ENCODE measurements at regions not wholly inside any gene's neighbourhood (a gene's known extent, or its start where the extent isn't known, plus 50 kb on each side); places are given as distances from the start of the nearest gene placed in this dataset.
"Not testable (repeated sequence)": the region's sequence is repeated elsewhere in the genome, so short reads cannot be mapped to it uniquely, and the experiment has no call there.

- TF ChIP-seq POLR2AphosphoS5 (IDR thresholded peaks at IDR 0.05; ENCODE audit: low read depth, low read length) (no peak), POU2F2 (IDR thresholded peaks at IDR 0.05; ENCODE audit: low read depth, low read length) (no peak), SPI1 (IDR thresholded peaks at IDR 0.05; ENCODE audit: low read depth, low read length) (no peak), PAX5 (IDR thresholded peaks at IDR 0.05; ENCODE audit: insufficient read depth, low read length, severe bottlenecking) (no peak), TAF1 (IDR thresholded peaks at IDR 0.05; ENCODE audit: low read depth, low read length) (no peak), POLR2A (IDR thresholded peaks at IDR 0.05; ENCODE audit: low read depth, low read length) (no peak)
- no peak for DNase-seq (ENCODE audit: insufficient read length, low spot score)
- no peak for FAIRE-seq
These were observed 658.3 kb upstream of the PITX2 start for GRCh38 chr4:111281219-111281618.

GRCh38 chr4:111282035-111282434 lies 659.2 kb upstream of the PITX2 start:
- FAIRE-seq: no peak
- no peak for TF ChIP-seq POLR2A (IDR thresholded peaks at IDR 0.05; ENCODE audit: low read depth, low read length)
- DNase-seq (ENCODE audit: insufficient read length, low spot score): no peak

GRCh38 chr4:111283066-111283677 lies 660.3 kb upstream of the PITX2 start:
- TF ChIP-seq POU2F2 (IDR thresholded peaks at IDR 0.05; ENCODE audit: low read depth, low read length) (no peak), SPI1 (IDR thresholded peaks at IDR 0.05; ENCODE audit: low read depth, low read length) (no peak), TAF1 (IDR thresholded peaks at IDR 0.05; ENCODE audit: low read depth, low read length) (no peak), PAX5 (IDR thresholded peaks at IDR 0.05; ENCODE audit: insufficient read depth, low read length, severe bottlenecking) (no peak)
- FAIRE-seq (no peak), DNase-seq (ENCODE audit: insufficient read length, low spot score) (peak; percentile 6)

- no peak for TF ChIP-seq TAF1 (IDR thresholded peaks at IDR 0.05; ENCODE audit: low read depth, low read length)
- no peak for TF ChIP-seq POLR2AphosphoS5 (IDR thresholded peaks at IDR 0.05; ENCODE audit: low read depth, low read length)
- no peak for TF ChIP-seq PAX5 (IDR thresholded peaks at IDR 0.05; ENCODE audit: insufficient read depth, low read length, severe bottlenecking)
- TF ChIP-seq POLR2A (IDR thresholded peaks at IDR 0.05; ENCODE audit: low read depth, low read length): no peak
- TF ChIP-seq POU2F2 (IDR thresholded peaks at IDR 0.05; ENCODE audit: low read depth, low read length): no peak
- TF ChIP-seq SPI1 (IDR thresholded peaks at IDR 0.05; ENCODE audit: low read depth, low read length): no peak
- FAIRE-seq: no peak
- DNase-seq (ENCODE audit: insufficient read length, low spot score): no peak
These were observed 673.6 kb upstream of the PITX2 start for GRCh38 chr4:111296466-111296865.

GRCh38 chr4:111303806-111304205 lies 680.9 kb upstream of the PITX2 start:
- no peak for FAIRE-seq
- DNase-seq (ENCODE audit: insufficient read length, low spot score): no peak
- TF ChIP-seq POU2F2 (IDR thresholded peaks at IDR 0.05; ENCODE audit: low read depth, low read length) (no peak), POLR2AphosphoS5 (IDR thresholded peaks at IDR 0.05; ENCODE audit: low read depth, low read length) (no peak), POLR2A (IDR thresholded peaks at IDR 0.05; ENCODE audit: low read depth, low read length) (no peak), PAX5 (IDR thresholded peaks at IDR 0.05; ENCODE audit: insufficient read depth, low read length, severe bottlenecking) (no peak), TAF1 (IDR thresholded peaks at IDR 0.05; ENCODE audit: low read depth, low read length) (no peak)

- FAIRE-seq (no peak), DNase-seq (ENCODE audit: insufficient read length, low spot score) (no peak)
- TF ChIP-seq POLR2A (IDR thresholded peaks at IDR 0.05; ENCODE audit: low read depth, low read length) (no peak), POU2F2 (IDR thresholded peaks at IDR 0.05; ENCODE audit: low read depth, low read length) (no peak), TAF1 (IDR thresholded peaks at IDR 0.05; ENCODE audit: low read depth, low read length) (no peak), PAX5 (IDR thresholded peaks at IDR 0.05; ENCODE audit: insufficient read depth, low read length, severe bottlenecking) (no peak), SPI1 (IDR thresholded peaks at IDR 0.05; ENCODE audit: low read depth, low read length) (no peak), POLR2AphosphoS5 (IDR thresholded peaks at IDR 0.05; ENCODE audit: low read depth, low read length) (no peak)
These were observed 700.6 kb upstream of the PITX2 start for GRCh38 chr4:111323496-111323895.

- no peak for TF ChIP-seq POLR2A (IDR thresholded peaks at IDR 0.05; ENCODE audit: low read depth, low read length)
- no peak for TF ChIP-seq SPI1 (IDR thresholded peaks at IDR 0.05; ENCODE audit: low read depth, low read length)
- no peak for TF ChIP-seq POU2F2 (IDR thresholded peaks at IDR 0.05; ENCODE audit: low read depth, low read length)
- TF ChIP-seq POLR2AphosphoS5 (IDR thresholded peaks at IDR 0.05; ENCODE audit: low read depth, low read length): no peak
- TF ChIP-seq PAX5 (IDR thresholded peaks at IDR 0.05; ENCODE audit: insufficient read depth, low read length, severe bottlenecking): no peak
- no peak for TF ChIP-seq TAF1 (IDR thresholded peaks at IDR 0.05; ENCODE audit: low read depth, low read length)
- DNase-seq (ENCODE audit: insufficient read length, low spot score): no peak
- FAIRE-seq: no peak
These were observed 701.0 kb upstream of the PITX2 start for GRCh38 chr4:111323916-111324315.

- no peak for DNase-seq (ENCODE audit: insufficient read length, low spot score)
- TF ChIP-seq POLR2A (IDR thresholded peaks at IDR 0.05; ENCODE audit: low read depth, low read length) (no peak), TAF1 (IDR thresholded peaks at IDR 0.05; ENCODE audit: low read depth, low read length) (no peak), POU2F2 (IDR thresholded peaks at IDR 0.05; ENCODE audit: low read depth, low read length) (no peak), POLR2AphosphoS5 (IDR thresholded peaks at IDR 0.05; ENCODE audit: low read depth, low read length) (no peak), SPI1 (IDR thresholded peaks at IDR 0.05; ENCODE audit: low read depth, low read length) (no peak), PAX5 (IDR thresholded peaks at IDR 0.05; ENCODE audit: insufficient read depth, low read length, severe bottlenecking) (no peak)
- FAIRE-seq: no peak
These were observed 703.6 kb upstream of the PITX2 start for GRCh38 chr4:111326450-111326849.

GRCh38 chr4:111330786-111331185 lies 707.9 kb upstream of the PITX2 start:
- DNase-seq (ENCODE audit: insufficient read length, low spot score) (no peak), FAIRE-seq (no peak)
- TF ChIP-seq POLR2AphosphoS5 (IDR thresholded peaks at IDR 0.05; ENCODE audit: low read depth, low read length) (no peak), TAF1 (IDR thresholded peaks at IDR 0.05; ENCODE audit: low read depth, low read length) (no peak), SPI1 (IDR thresholded peaks at IDR 0.05; ENCODE audit: low read depth, low read length) (no peak), PAX5 (IDR thresholded peaks at IDR 0.05; ENCODE audit: insufficient read depth, low read length, severe bottlenecking) (no peak), POLR2A (IDR thresholded peaks at IDR 0.05; ENCODE audit: low read depth, low read length) (no peak), POU2F2 (IDR thresholded peaks at IDR 0.05; ENCODE audit: low read depth, low read length) (no peak)

- no peak for DNase-seq (ENCODE audit: insufficient read length, low spot score)
- no peak for FAIRE-seq
- TF ChIP-seq POLR2A (IDR thresholded peaks at IDR 0.05; ENCODE audit: low read depth, low read length) (no peak), TAF1 (IDR thresholded peaks at IDR 0.05; ENCODE audit: low read depth, low read length) (no peak), SPI1 (IDR thresholded peaks at IDR 0.05; ENCODE audit: low read depth, low read length) (no peak), POLR2AphosphoS5 (IDR thresholded peaks at IDR 0.05; ENCODE audit: low read depth, low read length) (no peak), POU2F2 (IDR thresholded peaks at IDR 0.05; ENCODE audit: low read depth, low read length) (no peak), PAX5 (IDR thresholded peaks at IDR 0.05; ENCODE audit: insufficient read depth, low read length, severe bottlenecking) (no peak)
These were observed 711.5 kb upstream of the PITX2 start for GRCh38 chr4:111334361-111334760.

- not testable (repeated sequence) for FAIRE-seq; DNase-seq (ENCODE audit: insufficient read length, low spot score)
These were observed 714.5 kb upstream of the PITX2 start for GRCh38 chr4:111337186-111337876.
